ENCODE measurements at regions not wholly inside any gene's neighbourhood (a gene's known extent, or its start where the extent isn't known, plus 50 kb on each side); places are given as distances from the start of the nearest gene placed in this dataset.

- no peak for DNase-seq (ENCODE audit: low spot score in 2 of 2)
- TF ChIP-seq, protein P1, sequence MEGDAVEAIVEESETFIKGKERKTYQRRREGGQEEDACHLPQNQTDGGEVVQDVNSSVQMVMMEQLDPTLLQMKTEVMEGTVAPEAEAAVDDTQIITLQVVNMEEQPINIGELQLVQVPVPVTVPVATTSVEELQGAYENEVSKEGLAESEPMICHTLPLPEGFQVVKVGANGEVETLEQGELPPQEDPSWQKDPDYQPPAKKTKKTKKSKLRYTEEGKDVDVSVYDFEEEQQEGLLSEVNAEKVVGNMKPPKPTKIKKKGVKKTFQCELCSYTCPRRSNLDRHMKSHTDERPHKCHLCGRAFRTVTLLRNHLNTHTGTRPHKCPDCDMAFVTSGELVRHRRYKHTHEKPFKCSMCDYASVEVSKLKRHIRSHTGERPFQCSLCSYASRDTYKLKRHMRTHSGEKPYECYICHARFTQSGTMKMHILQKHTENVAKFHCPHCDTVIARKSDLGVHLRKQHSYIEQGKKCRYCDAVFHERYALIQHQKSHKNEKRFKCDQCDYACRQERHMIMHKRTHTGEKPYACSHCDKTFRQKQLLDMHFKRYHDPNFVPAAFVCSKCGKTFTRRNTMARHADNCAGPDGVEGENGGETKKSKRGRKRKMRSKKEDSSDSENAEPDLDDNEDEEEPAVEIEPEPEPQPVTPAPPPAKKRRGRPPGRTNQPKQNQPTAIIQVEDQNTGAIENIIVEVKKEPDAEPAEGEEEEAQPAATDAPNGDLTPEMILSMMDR (IDR thresholded peaks at IDR 0.05), result no peak
- Histone ChIP-seq H3K27ac (no peak overlapping the region), H3K4me1 (no peaks in the 10 kb centered on the region), H3K36me3 (no peaks in the 10 kb centered on the region), H3K4me3 (no peak overlapping the region), H3K27me3 (no peaks in the 10 kb centered on the region), H3K9me3 (no peaks in the 10 kb centered on the region)
- intact Hi-C loops (cut with DNase I), result no loop called here
Measured at GRCh38 chr21:27511233-27511632, 544.3 kb upstream of the ADAMTS5 start.

DNA sequence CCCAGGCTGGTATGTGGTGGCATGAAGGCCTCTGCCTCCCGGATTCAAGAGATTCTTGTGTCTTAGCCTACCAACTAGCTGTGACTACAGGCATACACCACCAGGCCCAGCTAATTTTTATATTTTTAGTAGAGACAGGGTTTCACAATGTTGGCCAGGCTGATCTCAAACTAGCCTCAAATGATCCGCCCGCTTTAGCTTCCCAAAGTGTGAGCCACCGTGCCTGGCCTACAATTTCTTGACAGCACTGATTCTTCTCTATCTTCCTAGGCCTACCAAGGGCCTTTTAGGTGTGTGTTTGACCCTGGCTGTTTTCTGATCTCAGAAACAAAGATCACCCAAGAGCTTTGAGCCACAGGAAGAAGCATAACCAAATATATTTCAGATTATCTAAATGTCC, 540.8 kb upstream of the ADAMTS5 start:
- Histone ChIP-seq H3K4me1 (no peaks in the 10 kb centered on the region), H3K9me3 (no peaks in the 10 kb centered on the region), H3K27me3 (no peaks in the 10 kb centered on the region), H3K4me3 (no peak overlapping the region), H3K27ac (no peak overlapping the region), H3K36me3 (no peaks in the 10 kb centered on the region)
- DNase-seq (ENCODE audit: low spot score in 2 of 2), result no peak
- TF ChIP-seq, protein P1 (IDR thresholded peaks at IDR 0.05), result no peak
- intact Hi-C loops (cut with DNase I), result no loop called here

DNA sequence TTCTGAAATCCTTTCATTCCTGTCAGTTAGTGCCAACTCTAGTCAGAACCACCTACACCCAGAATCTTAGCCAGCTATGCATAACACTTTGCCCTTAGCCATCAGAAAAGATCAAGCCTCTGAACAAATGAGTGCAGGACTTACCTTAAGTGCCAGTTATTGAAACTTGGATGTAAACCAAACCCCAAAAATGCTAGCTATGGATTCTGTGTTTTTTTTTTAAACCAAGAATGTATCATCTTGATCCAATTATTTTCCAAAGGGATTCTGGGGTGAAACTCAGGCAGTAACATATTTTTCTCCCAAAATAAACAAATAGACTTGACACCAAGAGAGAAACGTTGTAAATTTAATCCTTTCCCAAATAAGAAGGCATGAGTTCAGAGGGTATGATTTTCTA, 538.6 kb upstream of the ADAMTS5 start:
- H3K27ac ChIP-seq, result no peak overlapping the region
- H3K4me3 ChIP-seq, result no peak overlapping the region
- no peaks in the 10 kb centered on the region for H3K9me3 ChIP-seq
- DNase-seq (ENCODE audit: low spot score in 2 of 2), result no peak
- H3K27me3 ChIP-seq, result no peaks in the 10 kb centered on the region
- no peaks in the 10 kb centered on the region for H3K4me1 ChIP-seq
- intact Hi-C loops (cut with DNase I), result no loop called here
- TF ChIP-seq, protein P1 (IDR thresholded peaks at IDR 0.05), result no peak
- no peaks in the 10 kb centered on the region for H3K36me3 ChIP-seq

- no peaks in the 10 kb centered on the region for H3K27me3 ChIP-seq
- intact Hi-C loops (cut with DNase I), result no loop called here
- no peak for DNase-seq (ENCODE audit: low spot score in 2 of 2)
- H3K36me3 ChIP-seq, result no peaks in the 10 kb centered on the region
- TF ChIP-seq, protein P1 (IDR thresholded peaks at IDR 0.05), result no peak
- no peak overlapping the region for H3K27ac ChIP-seq
- H3K9me3 ChIP-seq, result no peaks in the 10 kb centered on the region
- no peak overlapping the region for H3K4me3 ChIP-seq
- H3K4me1 ChIP-seq, result no peaks in the 10 kb centered on the region
Measured at GRCh38 chr21:27502801-27503200, 535.9 kb upstream of the ADAMTS5 start.

- DNase-seq (ENCODE audit: low spot score in 2 of 2), result no peak
- Histone ChIP-seq H3K36me3 (no peaks in the 10 kb centered on the region), H3K27me3 (no peaks in the 10 kb centered on the region), H3K27ac (no peak overlapping the region), H3K4me1 (no peaks in the 10 kb centered on the region), H3K4me3 (no peak overlapping the region), H3K9me3 (no peaks in the 10 kb centered on the region)
- TF ChIP-seq, protein P1 (IDR thresholded peaks at IDR 0.05), result no peak
- intact Hi-C loops (cut with DNase I), result no loop called here
Measured at GRCh38 chr21:27498025-27498424, 531.1 kb upstream of the ADAMTS5 start.

- intact Hi-C loops (cut with DNase I), result no loop called here
Measured at GRCh38 chr21:27495836-27496235, 528.9 kb upstream of the ADAMTS5 start.

More at GRCh38 chr21:27495836-27496235, 528.9 kb upstream of the ADAMTS5 start:
- TF ChIP-seq, protein P1 (IDR thresholded peaks at IDR 0.05), result no peak
- no peaks in the 10 kb centered on the region for H3K27me3 ChIP-seq
- DNase-seq (ENCODE audit: low spot score in 2 of 2), result no peak
- no peaks in the 10 kb centered on the region for H3K9me3 ChIP-seq
- no peaks in the 10 kb centered on the region for H3K4me1 ChIP-seq
- H3K4me3 ChIP-seq, result no peak overlapping the region
- H3K36me3 ChIP-seq, result no peaks in the 10 kb centered on the region
- no peak overlapping the region for H3K27ac ChIP-seq
